Body of pancreas (tissue), 4 donors: ENCODE measurements at regions not wholly inside any gene's neighbourhood (a gene's known extent, or its start where the extent isn't known, plus 50 kb on each side); places are given as distances from the start of the nearest gene placed in this dataset.

Experiments
- ATAC-seq: fragments of 150-250 bp; one replicate; pipeline ENCODE4 v1.9.1; 2016
- DNase-seq, 4 donors: peaks; one replicate each; pipeline ENCODE4 v3.0.0-alpha.2; 2019
- H3K27ac ChIP-seq, 4 donors: fragments of 200-600 bp; sonication (generic); 1 replicate in 3 of 4; 2 replicates in 1 of 4; pipeline versions ENCODE4 v1.5.1 to v1.6.1; 2016 to 2019; ENCODE audit warnings: mild to moderate bottlenecking in 1 of 4, mixed read lengths in 1 of 4, moderate library complexity in 1 of 4
- H3K27me3 ChIP-seq, 2 donors: fragments of 200-600 bp; sonication (generic); one replicate each; pipeline ENCODE4 v1.6.0; 2016; ENCODE audit warnings: mild to moderate bottlenecking in 1 of 2
- H3K36me3 ChIP-seq, 2 donors: fragments of 200-600 bp; sonication (generic); replicated peaks in 1 of 2; 2 replicates each; pipeline ENCODE4 v1.5.1; 2016; ENCODE audit warnings: low read depth in 2 of 2; ENCODE audit not compliant: insufficient read depth in 1 of 2
- H3K4me1 ChIP-seq: fragments of 200-600 bp; sonication (generic); one replicate; pipeline ENCODE4 v1.6.0; 2016
- H3K4me3 ChIP-seq, 2 donors: fragments of 200-600 bp; sonication (generic); 1 replicate in 1 of 2; 2 replicates in 1 of 2; pipeline ENCODE4 v1.5.1; 2016 to 2019
- H3K9me3 ChIP-seq, 3 donors: fragments of 200-600 bp; sonication (generic); 1 replicate in 2 of 3; 2 replicates in 1 of 3; pipeline ENCODE4 v1.5.1; 2016
- POLR2A ChIP-seq, 3 donors: fragments of 450-650 bp; IDR thresholded peaks; one replicate each; pipeline ENCODE4 v1.6.1; 2016; ENCODE audit warnings: antibody characterized with exemption in 3 of 3, mild to moderate bottlenecking in 2 of 3
- WGBS, 2 donors: methylation state at CpG; one replicate each; pipeline ENCODE4 v1.1.5; 2017; 5-methylcytosine and 5-hydroxymethylcytosine counted together
- intact Hi-C: fragments of 100-400 bp; cut with DNase I; formaldehyde crosslinking; loops from one replicate; pipeline ENCODE4 v1.15.1; 2023
- TF ChIP-seq, protein P1 (sequence below), 7 experiments: fragments of 450-650 bp in 4 of 7; fragments of 200-600 bp in 3 of 7; sonication (generic) in 3 of 7; IDR thresholded peaks; one replicate each; pipeline ENCODE4 v1.5.1; 2016 to 2019; ENCODE audit warnings: antibody characterized with exemption in 7 of 7

DNA sequence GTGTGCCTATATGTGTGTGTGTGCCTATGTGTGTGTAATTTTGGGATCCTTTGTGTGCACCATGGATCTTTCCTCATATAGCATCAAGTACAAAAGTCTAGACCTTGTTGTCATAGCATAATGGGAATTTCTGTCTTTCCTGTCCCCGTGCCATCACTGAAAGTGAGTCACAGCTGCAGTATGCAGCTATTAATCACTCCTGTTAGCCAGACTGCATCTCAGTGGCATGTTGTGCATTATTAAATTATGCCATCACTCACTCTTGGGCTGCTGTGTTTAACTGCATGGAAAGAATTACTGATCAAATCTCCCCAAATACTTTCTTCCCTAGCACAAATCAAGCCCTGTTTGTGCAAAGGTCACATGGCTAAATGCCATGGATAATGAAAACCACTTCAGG lies 92.4 kb downstream of the CBLN1 start:
- Histone ChIP-seq H3K27ac (no peak overlapping the region), H3K9me3 (peaks cover 0 to 6% (median 0%) of the 10 kb centered on the region in 3 donors), H3K27me3 (no peaks in the 10 kb centered on the region), H3K36me3 (no peaks in the 10 kb centered on the region), H3K4me1 (no peaks in the 10 kb centered on the region), H3K4me3 (no peak overlapping the region)
- no peak for DNase-seq
- TF ChIP-seq, protein P1, sequence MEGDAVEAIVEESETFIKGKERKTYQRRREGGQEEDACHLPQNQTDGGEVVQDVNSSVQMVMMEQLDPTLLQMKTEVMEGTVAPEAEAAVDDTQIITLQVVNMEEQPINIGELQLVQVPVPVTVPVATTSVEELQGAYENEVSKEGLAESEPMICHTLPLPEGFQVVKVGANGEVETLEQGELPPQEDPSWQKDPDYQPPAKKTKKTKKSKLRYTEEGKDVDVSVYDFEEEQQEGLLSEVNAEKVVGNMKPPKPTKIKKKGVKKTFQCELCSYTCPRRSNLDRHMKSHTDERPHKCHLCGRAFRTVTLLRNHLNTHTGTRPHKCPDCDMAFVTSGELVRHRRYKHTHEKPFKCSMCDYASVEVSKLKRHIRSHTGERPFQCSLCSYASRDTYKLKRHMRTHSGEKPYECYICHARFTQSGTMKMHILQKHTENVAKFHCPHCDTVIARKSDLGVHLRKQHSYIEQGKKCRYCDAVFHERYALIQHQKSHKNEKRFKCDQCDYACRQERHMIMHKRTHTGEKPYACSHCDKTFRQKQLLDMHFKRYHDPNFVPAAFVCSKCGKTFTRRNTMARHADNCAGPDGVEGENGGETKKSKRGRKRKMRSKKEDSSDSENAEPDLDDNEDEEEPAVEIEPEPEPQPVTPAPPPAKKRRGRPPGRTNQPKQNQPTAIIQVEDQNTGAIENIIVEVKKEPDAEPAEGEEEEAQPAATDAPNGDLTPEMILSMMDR (IDR thresholded peaks at IDR 0.05): no peak
- TF ChIP-seq POLR2A (IDR thresholded peaks at IDR 0.05): no peak
- no peak for ATAC-seq
- WGBS, 2 donors: 25 to 42% methylated on average over 1 of the region's 1 CpG
- intact Hi-C loops: no loop called here

DNA sequence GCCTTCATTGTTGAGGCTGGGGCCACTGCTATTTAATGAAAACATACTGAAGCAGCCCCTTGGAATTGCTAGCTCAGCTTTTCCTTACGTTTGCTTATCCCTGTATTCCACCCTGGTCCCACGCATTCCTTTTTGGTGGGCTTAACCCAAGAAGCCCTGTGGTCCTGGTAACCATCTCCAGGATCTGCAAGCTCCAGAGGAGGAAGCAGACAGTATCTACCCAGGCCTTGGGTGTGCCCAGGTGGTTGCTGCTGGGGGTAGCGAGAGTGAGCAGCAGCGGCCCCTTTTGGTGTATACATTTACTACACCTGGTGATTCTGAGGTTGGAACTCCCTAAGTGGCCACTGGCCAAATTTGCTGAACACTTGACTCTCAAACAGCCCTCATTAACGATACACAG lies 97.7 kb downstream of the CBLN1 start:
- WGBS, 2 donors: 23 to 56% methylated on average over 3 to 5 of the region's 5 CpGs
- Histone ChIP-seq H3K9me3 (peaks cover 0 to 1% (median 0%) of the 10 kb centered on the region in 3 donors), H3K36me3 (no peaks in the 10 kb centered on the region), H3K4me1 (no peaks in the 10 kb centered on the region), H3K27me3 (no peaks in the 10 kb centered on the region), H3K4me3 (no peak overlapping the region), H3K27ac (no peak overlapping the region)
- TF ChIP-seq, protein P1 (IDR thresholded peaks at IDR 0.05): peak in 2 of 7 experiments; percentile 3 to 6
- no peak for TF ChIP-seq POLR2A (IDR thresholded peaks at IDR 0.05)
- intact Hi-C loops: no loop called here
- no peak for ATAC-seq
- peak in 2 of 4 donors; percentile 20 to 34 for DNase-seq

DNA sequence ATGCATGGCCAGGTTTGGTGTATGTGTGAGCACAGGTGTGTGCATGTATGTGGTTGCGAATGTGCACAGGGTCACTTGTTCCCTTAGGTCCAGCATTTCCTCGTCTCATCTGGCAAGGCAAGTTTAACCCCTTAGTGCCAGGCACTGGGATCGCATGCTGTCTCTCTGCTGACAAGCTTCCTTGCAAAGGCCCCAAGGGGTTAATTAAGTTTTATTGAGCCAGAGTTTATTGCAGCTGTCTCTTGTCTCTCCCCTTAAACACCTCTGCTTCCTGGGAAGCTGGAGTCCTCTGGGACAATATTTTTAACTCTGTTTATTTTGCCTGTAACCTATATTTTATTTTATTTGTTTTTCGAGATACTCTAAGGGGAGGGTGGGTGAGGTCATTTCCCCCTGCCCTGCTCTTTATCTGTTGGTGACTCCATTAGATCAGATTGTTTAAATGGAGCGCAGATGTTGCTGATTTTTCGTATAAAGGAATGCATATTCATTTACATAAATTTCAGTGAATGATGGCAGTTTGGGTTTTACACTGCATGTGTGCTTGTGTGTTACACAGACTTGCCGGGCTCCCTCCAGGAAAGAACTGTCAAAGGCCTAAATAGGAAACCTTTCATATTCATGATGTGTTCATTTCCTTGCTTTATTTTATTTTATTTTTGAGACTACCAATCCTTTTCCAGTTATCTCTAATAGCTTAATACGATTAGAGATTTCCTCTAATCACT lies 99.7 kb downstream of the CBLN1 start:
- ATAC-seq: no peak
- Histone ChIP-seq H3K36me3 (no peaks in the 10 kb centered on the region), H3K4me1 (no peaks in the 10 kb centered on the region), H3K27ac (no peak overlapping the region), H3K4me3 (no peak overlapping the region), H3K27me3 (no peaks in the 10 kb centered on the region), H3K9me3 (no peaks in the 10 kb centered on the region)
- intact Hi-C loops: no loop called here
- WGBS, 2 donors: 35 to 45% methylated on average over 8 of the region's 8 CpGs
- TF ChIP-seq POLR2A (IDR thresholded peaks at IDR 0.05): no peak
- TF ChIP-seq, protein P1 (IDR thresholded peaks at IDR 0.05): no peak
- no peak for DNase-seq

DNA sequence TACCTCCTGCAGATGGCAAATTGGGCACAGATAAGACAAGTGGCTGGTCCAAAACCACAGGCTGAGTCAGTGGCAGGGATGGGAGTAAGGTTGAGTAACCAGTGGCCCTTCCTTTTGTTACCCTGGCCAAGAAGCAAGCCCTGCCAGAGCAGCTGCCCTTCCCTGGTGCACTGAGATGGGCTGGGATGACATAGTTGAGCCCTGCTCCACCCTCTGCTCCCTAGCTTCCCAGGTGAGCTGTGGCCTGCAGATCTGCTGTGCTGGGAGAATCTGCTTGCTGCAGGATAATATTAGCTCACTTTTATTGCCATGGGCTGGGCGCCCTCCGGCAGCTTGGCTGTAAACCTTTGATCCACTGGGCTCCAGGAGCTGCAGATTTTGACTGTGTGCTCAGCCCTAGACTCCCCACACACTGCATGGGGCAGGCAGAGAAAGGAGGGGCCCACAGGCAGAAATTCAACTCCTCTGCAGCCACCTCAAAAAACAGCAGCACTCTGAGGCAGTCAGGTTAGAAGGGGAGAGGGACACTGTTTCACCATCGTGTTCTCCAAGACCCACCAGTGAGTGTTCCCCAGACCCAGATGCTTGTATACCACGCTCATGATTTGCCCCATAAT lies 101.8 kb downstream of the CBLN1 start:
- Histone ChIP-seq H3K27me3 (no peaks in the 10 kb centered on the region), H3K27ac (no peak overlapping the region), H3K4me1 (no peaks in the 10 kb centered on the region), H3K36me3 (no peaks in the 10 kb centered on the region), H3K4me3 (no peak overlapping the region), H3K9me3 (no peaks in the 10 kb centered on the region)
- DNase-seq (no peak), ATAC-seq (no peak)
- intact Hi-C loops: no loop called here
- 38 to 65% methylated on average over 2 to 4 of the region's 4 CpGs for WGBS, 2 donors
- TF ChIP-seq POLR2A (IDR thresholded peaks at IDR 0.05): no peak
- TF ChIP-seq, protein P1 (IDR thresholded peaks at IDR 0.05): no peak
